ENCODE measurements at regions not wholly inside any gene's neighbourhood (a gene's known extent, or its start where the extent isn't known, plus 50 kb on each side); places are given as distances from the start of the nearest gene placed in this dataset.
"Not testable (repeated sequence)": the region's sequence is repeated elsewhere in the genome, so short reads cannot be mapped to it uniquely, and the experiment has no call there.

- not testable (repeated sequence) for H3K4me3 ChIP-seq; ATAC-seq (ENCODE audit: insufficient read depth, low FRiP score); H3K27me3 ChIP-seq (ENCODE audit: control insufficient read depth in 3 of 3, insufficient read depth in 3 of 3, low read length in 2 of 3); H3K4me1 ChIP-seq (ENCODE audit: control insufficient read depth in 5 of 5, insufficient read depth in 5 of 5, low read length in 5 of 5); H3K36me3 ChIP-seq (ENCODE audit: control insufficient read depth in 4 of 4, insufficient read depth in 4 of 4, low read length in 4 of 4); H3K9ac ChIP-seq (ENCODE audit: insufficient read depth in 1 of 2, low read length in 2 of 2); H3K27ac ChIP-seq (ENCODE audit: low read depth in 1 of 2, low read length in 1 of 2); H3K9me3 ChIP-seq (ENCODE audit: control insufficient read depth in 4 of 4, insufficient read depth in 3 of 4, low read length in 3 of 4)
- peak in 2 of 3 donors; percentile 70 to 72 for DNase-seq
- WGBS, 2 donors = 82 to 85% methylated on average over 3 to 4 of the region's 4 CpGs
These were observed 114.2 kb upstream of the FBXO28 start for GRCh38 chr1:223999761-224000160.

DNA sequence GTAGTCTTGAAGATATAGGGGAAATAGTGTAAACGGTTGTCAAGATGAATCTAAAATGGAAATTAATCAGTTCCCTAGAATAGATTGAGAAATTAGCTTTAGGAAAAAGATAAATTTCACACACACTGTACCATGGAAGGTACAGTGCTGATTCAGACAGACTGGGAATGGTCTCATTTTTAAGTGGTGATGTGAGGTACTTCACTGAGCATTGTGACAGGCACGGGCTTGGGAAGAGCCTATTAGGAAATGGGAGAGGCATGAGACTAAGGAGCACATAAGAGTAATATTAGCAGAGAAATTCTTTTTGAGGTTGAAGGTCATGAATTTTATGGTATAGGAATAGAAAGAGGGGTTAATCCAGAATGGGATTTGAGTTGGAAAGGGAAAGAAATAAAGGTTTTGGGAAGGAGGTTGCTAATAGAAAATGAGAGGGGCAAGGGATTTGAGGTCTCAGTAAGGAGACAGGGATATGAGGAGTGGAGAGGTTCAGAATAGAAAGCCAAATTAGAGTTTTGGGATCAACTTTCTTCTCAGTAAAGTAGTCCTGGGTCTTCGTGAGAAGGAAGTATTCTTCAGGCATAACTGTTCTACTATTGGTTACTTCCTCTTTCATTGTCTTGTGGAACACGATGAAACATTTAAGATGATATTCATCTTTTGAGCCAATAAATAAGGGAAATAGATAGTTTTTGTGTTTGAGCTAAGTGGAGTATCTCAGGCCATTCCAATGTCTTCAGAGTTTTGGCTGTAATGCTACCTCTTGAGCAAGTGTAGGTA, 115.0 kb upstream of the FBXO28 start:
- not testable (repeated sequence) for ATAC-seq (ENCODE audit: insufficient read depth, low FRiP score); H3K4me1 ChIP-seq (ENCODE audit: control insufficient read depth in 5 of 5, insufficient read depth in 5 of 5, low read length in 5 of 5); H3K27me3 ChIP-seq (ENCODE audit: control insufficient read depth in 3 of 3, insufficient read depth in 3 of 3, low read length in 2 of 3); H3K4me3 ChIP-seq; DNase-seq; H3K9me3 ChIP-seq (ENCODE audit: control insufficient read depth in 4 of 4, insufficient read depth in 3 of 4, low read length in 3 of 4); H3K27ac ChIP-seq (ENCODE audit: low read depth in 1 of 2, low read length in 1 of 2); H3K36me3 ChIP-seq (ENCODE audit: control insufficient read depth in 4 of 4, insufficient read depth in 4 of 4, low read length in 4 of 4); H3K9ac ChIP-seq (ENCODE audit: insufficient read depth in 1 of 2, low read length in 2 of 2)
- 48 to 55% methylated on average over 4 of the region's 4 CpGs for WGBS, 2 donors

DNA sequence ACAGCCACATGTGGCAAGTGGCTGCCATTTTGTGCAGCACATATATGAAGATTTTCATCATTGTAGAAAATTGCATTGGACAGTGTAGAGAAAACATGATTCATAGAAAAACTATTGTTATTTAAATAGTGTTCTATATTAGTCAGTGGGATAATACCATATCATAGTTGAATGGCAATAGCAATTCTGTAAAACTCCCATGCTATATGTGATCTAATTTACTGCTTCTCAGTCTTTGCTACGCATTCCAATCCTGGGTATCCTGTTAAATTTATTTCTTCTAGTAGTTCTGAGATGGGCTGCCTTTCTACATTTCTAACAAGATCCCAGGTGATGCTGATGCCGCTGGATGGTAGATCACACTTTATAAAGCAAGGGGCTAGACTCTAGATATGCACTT, 117.5 kb upstream of the FBXO28 start:
- DNase-seq; H3K36me3 ChIP-seq (ENCODE audit: control insufficient read depth in 4 of 4, insufficient read depth in 4 of 4, low read length in 4 of 4); H3K9ac ChIP-seq (ENCODE audit: insufficient read depth in 1 of 2, low read length in 2 of 2); ATAC-seq (ENCODE audit: insufficient read depth, low FRiP score); H3K27me3 ChIP-seq (ENCODE audit: control insufficient read depth in 3 of 3, insufficient read depth in 3 of 3, low read length in 2 of 3); H3K4me3 ChIP-seq; H3K9me3 ChIP-seq (ENCODE audit: control insufficient read depth in 4 of 4, insufficient read depth in 3 of 4, low read length in 3 of 4); H3K27ac ChIP-seq (ENCODE audit: low read depth in 1 of 2, low read length in 1 of 2); H3K4me1 ChIP-seq (ENCODE audit: control insufficient read depth in 5 of 5, insufficient read depth in 5 of 5, low read length in 5 of 5): not testable (repeated sequence)
- WGBS, 2 donors = 92 to 100% methylated on average over 2 of the region's 2 CpGs

DNA sequence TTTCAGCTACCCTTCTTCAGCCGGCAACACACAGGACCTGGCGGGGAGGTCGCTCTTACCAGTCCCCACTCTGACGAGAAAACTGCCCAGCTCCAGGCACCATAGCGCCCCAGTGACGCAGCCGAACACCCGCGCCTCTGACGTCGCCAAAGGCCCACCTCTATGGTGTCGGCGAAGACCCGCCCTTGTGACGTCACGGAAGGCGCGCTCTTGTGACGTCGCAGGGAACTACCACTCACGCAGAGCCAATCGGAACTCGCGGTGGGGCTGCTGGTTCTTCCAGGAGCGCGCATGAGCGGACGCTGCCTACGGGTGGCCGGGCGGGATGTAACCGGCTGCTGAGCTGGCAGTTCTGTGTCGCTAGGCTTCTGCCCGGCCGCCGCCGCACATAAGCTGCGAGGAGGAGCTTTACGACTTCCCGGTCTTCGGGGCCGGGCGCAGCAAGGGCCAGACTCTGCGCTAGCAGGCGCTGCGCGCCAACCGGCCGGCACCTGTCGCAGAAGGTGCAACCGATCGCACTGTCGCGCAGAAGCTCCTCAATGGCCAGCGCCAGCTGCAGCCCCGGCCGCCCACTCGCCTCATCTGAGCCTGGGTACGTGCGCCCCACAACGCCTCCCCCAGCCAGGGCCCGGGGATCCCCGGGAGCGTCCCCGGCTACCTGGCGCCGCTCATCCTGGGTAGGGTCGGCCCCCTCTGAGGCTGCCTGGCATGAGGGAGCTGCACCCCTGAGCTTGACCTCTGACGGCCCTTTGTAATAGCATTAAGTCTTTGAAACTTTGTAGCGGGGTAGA, 121.3 kb upstream of the FBXO28 start:
- peak; percentile 99 for ATAC-seq (ENCODE audit: insufficient read depth, low FRiP score)
- 0% methylated on average over 51 to 59 of the region's 70 CpGs for WGBS, 2 donors

DNA sequence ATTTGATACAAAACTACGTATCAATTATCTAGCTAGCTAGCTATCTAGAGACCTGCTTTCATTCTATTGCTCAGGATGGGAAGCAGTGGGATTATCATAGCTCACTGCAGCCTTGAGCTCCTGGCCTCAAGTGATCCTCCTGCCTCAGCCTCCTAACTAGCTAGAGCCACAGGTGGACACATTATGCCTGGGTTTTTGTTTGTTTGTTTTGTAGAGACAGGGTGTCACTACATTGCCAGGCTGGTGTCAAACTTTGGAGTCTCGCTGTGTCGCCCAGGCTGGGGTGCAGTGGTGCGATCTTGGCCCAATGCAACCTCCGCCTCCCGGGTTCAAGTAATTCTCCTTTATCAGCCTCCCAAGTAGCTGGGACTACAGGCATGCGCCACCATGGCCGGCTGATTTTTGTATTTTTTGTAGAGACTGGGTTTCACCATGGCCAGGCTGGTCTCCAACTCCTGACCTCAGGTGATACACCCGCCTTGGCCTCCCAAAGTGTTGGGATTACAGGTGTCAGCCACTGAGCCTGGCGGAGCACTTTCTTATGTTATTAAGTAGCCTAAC, 122.5 kb upstream of the FBXO28 start:
- H3K4me3 ChIP-seq; ATAC-seq (ENCODE audit: insufficient read depth, low FRiP score); H3K27me3 ChIP-seq (ENCODE audit: control insufficient read depth in 3 of 3, insufficient read depth in 3 of 3, low read length in 2 of 3); H3K36me3 ChIP-seq (ENCODE audit: control insufficient read depth in 4 of 4, insufficient read depth in 4 of 4, low read length in 4 of 4); H3K4me1 ChIP-seq (ENCODE audit: control insufficient read depth in 5 of 5, insufficient read depth in 5 of 5, low read length in 5 of 5); H3K9me3 ChIP-seq (ENCODE audit: control insufficient read depth in 4 of 4, insufficient read depth in 3 of 4, low read length in 3 of 4); H3K27ac ChIP-seq (ENCODE audit: low read depth in 1 of 2, low read length in 1 of 2); H3K9ac ChIP-seq (ENCODE audit: insufficient read depth in 1 of 2, low read length in 2 of 2); DNase-seq: not testable (repeated sequence)
- 96 to 98% methylated on average over 10 of the region's 10 CpGs for WGBS, 2 donors

More for the DNA sequence above, 121.3 kb upstream of the FBXO28 start:
- H3K9me3 ChIP-seq (ENCODE audit: control insufficient read depth in 4 of 4, insufficient read depth in 3 of 4, low read length in 3 of 4); H3K27me3 ChIP-seq (ENCODE audit: control insufficient read depth in 3 of 3, insufficient read depth in 3 of 3, low read length in 2 of 3); H3K4me1 ChIP-seq (ENCODE audit: control insufficient read depth in 5 of 5, insufficient read depth in 5 of 5, low read length in 5 of 5); H3K36me3 ChIP-seq (ENCODE audit: control insufficient read depth in 4 of 4, insufficient read depth in 4 of 4, low read length in 4 of 4): not testable (repeated sequence)
- DNase-seq = peak; percentile 99 to 100 (median 99)
- Histone ChIP-seq H3K27ac (ENCODE audit: low read depth in 1 of 2, low read length in 1 of 2) (peak overlapping the region; percentile 77 to 91), H3K9ac (ENCODE audit: insufficient read depth in 1 of 2, low read length in 2 of 2) (peak overlapping the region; percentile 37 to 79), H3K4me3 (peak overlapping the region; percentile 75)

- 72 to 87% methylated on average over 4 of the region's 4 CpGs for WGBS, 2 donors
- not testable (repeated sequence) for H3K36me3 ChIP-seq (ENCODE audit: control insufficient read depth in 4 of 4, insufficient read depth in 4 of 4, low read length in 4 of 4); H3K27ac ChIP-seq (ENCODE audit: low read depth in 1 of 2, low read length in 1 of 2); H3K9ac ChIP-seq (ENCODE audit: insufficient read depth in 1 of 2, low read length in 2 of 2); DNase-seq; H3K4me3 ChIP-seq; H3K9me3 ChIP-seq (ENCODE audit: control insufficient read depth in 4 of 4, insufficient read depth in 3 of 4, low read length in 3 of 4); ATAC-seq (ENCODE audit: insufficient read depth, low FRiP score); H3K27me3 ChIP-seq (ENCODE audit: control insufficient read depth in 3 of 3, insufficient read depth in 3 of 3, low read length in 2 of 3); H3K4me1 ChIP-seq (ENCODE audit: control insufficient read depth in 5 of 5, insufficient read depth in 5 of 5, low read length in 5 of 5)
These were observed 116.2 kb upstream of the TP53BP2 start for GRCh38 chr1:223961985-223962384.

GRCh38 chr1:223952801-223953200, 107.1 kb upstream of the TP53BP2 start:
- H3K4me3 ChIP-seq; H3K36me3 ChIP-seq (ENCODE audit: control insufficient read depth in 4 of 4, insufficient read depth in 4 of 4, low read length in 4 of 4); ATAC-seq (ENCODE audit: insufficient read depth, low FRiP score); H3K27ac ChIP-seq (ENCODE audit: low read depth in 1 of 2, low read length in 1 of 2); DNase-seq; H3K9ac ChIP-seq (ENCODE audit: insufficient read depth in 1 of 2, low read length in 2 of 2); H3K4me1 ChIP-seq (ENCODE audit: control insufficient read depth in 5 of 5, insufficient read depth in 5 of 5, low read length in 5 of 5); H3K9me3 ChIP-seq (ENCODE audit: control insufficient read depth in 4 of 4, insufficient read depth in 3 of 4, low read length in 3 of 4); H3K27me3 ChIP-seq (ENCODE audit: control insufficient read depth in 3 of 3, insufficient read depth in 3 of 3, low read length in 2 of 3): not testable (repeated sequence)
- WGBS, 2 donors = 66 to 80% methylated on average over 1 to 2 of the region's 2 CpGs

GRCh38 chr1:223951551-223951950, 105.8 kb upstream of the TP53BP2 start:
- not testable (repeated sequence) for ATAC-seq (ENCODE audit: insufficient read depth, low FRiP score); H3K27me3 ChIP-seq (ENCODE audit: control insufficient read depth in 3 of 3, insufficient read depth in 3 of 3, low read length in 2 of 3)
- 95% methylated on average over 13 to 14 of the region's 14 CpGs for WGBS, 2 donors

More at GRCh38 chr1:223951551-223951950, 105.8 kb upstream of the TP53BP2 start:
- not testable (repeated sequence) for H3K27ac ChIP-seq (ENCODE audit: low read depth in 1 of 2, low read length in 1 of 2); H3K4me1 ChIP-seq (ENCODE audit: control insufficient read depth in 5 of 5, insufficient read depth in 5 of 5, low read length in 5 of 5); H3K36me3 ChIP-seq (ENCODE audit: control insufficient read depth in 4 of 4, insufficient read depth in 4 of 4, low read length in 4 of 4); H3K9ac ChIP-seq (ENCODE audit: insufficient read depth in 1 of 2, low read length in 2 of 2); H3K4me3 ChIP-seq; DNase-seq; H3K9me3 ChIP-seq (ENCODE audit: control insufficient read depth in 4 of 4, insufficient read depth in 3 of 4, low read length in 3 of 4)

Data from lung (tissue), 9 donors.